Natural killer cell (primary cell): ENCODE measurements at regions not wholly inside any gene's neighbourhood (a gene's known extent, or its start where the extent isn't known, plus 50 kb on each side); places are given as distances from the start of the nearest gene placed in this dataset.

Experiments used
- ATAC-seq, 3 donors: fragments of 150-1000 bp in 2 of 3; fragments of 200-7000 bp in 1 of 3; cut with Tn5 transposase; 1 replicate in 1 of 3; 2 replicates in 2 of 3; pipeline ENCODE4 v1.10.0; 2021; ENCODE audit warnings: mild to moderate bottlenecking in 2 of 3, moderate library complexity in 2 of 3
- DNase-seq, 2 donors: peaks; one replicate each; pipeline versions ENCODE4 v3.0.0 to v3.0.0-alpha.2; 2013 to 2021; ENCODE audit warnings: mixed read lengths in 1 of 2
- H3K27ac ChIP-seq: one replicate; pipeline ENCODE4 v1.5.1; 2013; ENCODE audit warnings: mild to moderate bottlenecking, low read length
- H3K27me3 ChIP-seq: one replicate; pipeline ENCODE4 v1.6.1; 2013; ENCODE audit warnings: low read length; ENCODE audit not compliant: control insufficient read depth, insufficient read depth
- H3K36me3 ChIP-seq: one replicate; pipeline ENCODE4 v1.6.1; 2013; ENCODE audit warnings: low read length; ENCODE audit not compliant: control insufficient read depth, insufficient read depth
- H3K4me1 ChIP-seq: one replicate; pipeline ENCODE4 v1.6.1; 2013; ENCODE audit warnings: low read length; ENCODE audit not compliant: control insufficient read depth, insufficient read depth
- H3K4me3 ChIP-seq: one replicate; pipeline ENCODE4 v1.5.1; 2013; ENCODE audit warnings: low read length
- H3K9me3 ChIP-seq: one replicate; pipeline ENCODE4 v1.6.1; 2013; ENCODE audit warnings: low read length; ENCODE audit not compliant: control insufficient read depth, insufficient read depth
- H3K27ac Mint-ChIP-seq, 2 donors: one replicate each; pipeline ENCODE4 v1.8.0; 2022; ENCODE audit warnings: mild to moderate bottlenecking in 2 of 2, mixed read lengths in 2 of 2, moderate library complexity in 1 of 2
- H3K27me3 Mint-ChIP-seq, 2 donors: one replicate each; pipeline ENCODE4 v1.8.0; 2022; ENCODE audit warnings: low read depth in 2 of 2, mixed read lengths in 2 of 2
- H3K36me3 Mint-ChIP-seq: one replicate; pipeline ENCODE4 v1.8.0; 2022; ENCODE audit warnings: mixed read lengths
- H3K4me1 Mint-ChIP-seq, 2 donors: one replicate each; pipeline ENCODE4 v1.8.0; 2022; ENCODE audit warnings: mixed read lengths in 2 of 2
- H3K4me3 Mint-ChIP-seq: one replicate; pipeline ENCODE4 v1.8.0; 2022; ENCODE audit warnings: mild to moderate bottlenecking, moderate library complexity, mixed read lengths
- H3K9me3 Mint-ChIP-seq, 2 donors: one replicate each; pipeline ENCODE4 v1.8.0; 2022; ENCODE audit warnings: mixed read lengths in 2 of 2
- CTCF ChIP-seq: fragments of 200-600 bp; IDR thresholded peaks from one replicate; pipeline ENCODE4 v1.8.0; 2022; ENCODE audit warnings: antibody characterized with exemption
- WGBS: methylation state at CpG from one replicate; pipeline ENCODE4 v1.1.7; 2013; ENCODE audit warnings: missing lambda C conversion rate; ENCODE audit not compliant: insufficient coverage; 5-methylcytosine and 5-hydroxymethylcytosine counted together
- intact Hi-C: fragments of 100-400 bp; cut with micrococcal nuclease; formaldehyde crosslinking; loops from one replicate; pipeline ENCODE4 v1.14.2; 2022

GRCh38 chr2:190794377-190794776 lies 86.2 kb upstream of the GLS start:
- intact Hi-C loops: no loop called here
- ATAC-seq: no peak
- Histone ChIP-seq H3K36me3 (no peaks in the 10 kb centered on the region), H3K27ac (no peak overlapping the region), H3K27me3 (no peaks in the 10 kb centered on the region), H3K4me1 (peaks cover 3% of the 10 kb centered on the region), H3K9me3 (no peaks in the 10 kb centered on the region), H3K4me3 (no peak overlapping the region)
- 74% methylated on average over 6 of the region's 6 CpGs for WGBS
- DNase-seq: no peak
- Mint-ChIP-seq H3K36me3 (no peaks in the 10 kb centered on the region), H3K4me1 (peaks cover 14 to 19% of the 10 kb centered on the region in 2 donors), H3K4me3 (no peak overlapping the region), H3K27me3 (no peaks in the 10 kb centered on the region), H3K9me3 (no peaks in the 10 kb centered on the region), H3K27ac (no peak overlapping the region)
- TF ChIP-seq CTCF: no peak

- ATAC-seq: no peak
- H3K9me3 Mint-ChIP-seq: no peaks in the 10 kb centered on the region
- H3K9me3 ChIP-seq: no peaks in the 10 kb centered on the region
- H3K36me3 ChIP-seq: no peaks in the 10 kb centered on the region
- H3K4me1 ChIP-seq: peaks cover 3% of the 10 kb centered on the region
- no peak overlapping the region for H3K4me3 Mint-ChIP-seq
- H3K27me3 Mint-ChIP-seq: no peaks in the 10 kb centered on the region
- TF ChIP-seq CTCF: no peak
- H3K4me3 ChIP-seq: no peak overlapping the region
- H3K27me3 ChIP-seq: no peaks in the 10 kb centered on the region
- intact Hi-C loops: no loop called here
- H3K4me1 Mint-ChIP-seq: peaks cover 14 to 19% of the 10 kb centered on the region in 2 donors
- no peak overlapping the region for H3K27ac ChIP-seq
- no peak overlapping the region for H3K27ac Mint-ChIP-seq
- DNase-seq: no peak
- H3K36me3 Mint-ChIP-seq: no peaks in the 10 kb centered on the region
Measured at GRCh38 chr2:190794790-190795189, 85.8 kb upstream of the GLS start.

GRCh38 chr2:190795686-190796085 lies 84.9 kb upstream of the GLS start:
- Mint-ChIP-seq H3K4me1 (peaks cover 14 to 19% of the 10 kb centered on the region in 2 donors), H3K27ac (no peak overlapping the region), H3K36me3 (no peaks in the 10 kb centered on the region), H3K9me3 (no peaks in the 10 kb centered on the region), H3K27me3 (no peaks in the 10 kb centered on the region), H3K4me3 (no peak overlapping the region)
- no peak for ATAC-seq
- no peak overlapping the region for H3K4me3 ChIP-seq
- H3K27me3 ChIP-seq: no peaks in the 10 kb centered on the region
- H3K4me1 ChIP-seq: peaks cover 3% of the 10 kb centered on the region
- no peak overlapping the region for H3K27ac ChIP-seq
- DNase-seq: no peak
- intact Hi-C loops: no loop called here
- H3K9me3 ChIP-seq: no peaks in the 10 kb centered on the region
- TF ChIP-seq CTCF: no peak
- no peaks in the 10 kb centered on the region for H3K36me3 ChIP-seq

- Mint-ChIP-seq H3K27ac (no peak overlapping the region), H3K4me1 (no peaks in the 10 kb centered on the region), H3K27me3 (no peaks in the 10 kb centered on the region), H3K36me3 (no peaks in the 10 kb centered on the region), H3K4me3 (no peak overlapping the region), H3K9me3 (no peaks in the 10 kb centered on the region)
- TF ChIP-seq CTCF: no peak
- H3K4me3 ChIP-seq: no peak overlapping the region
- no peak for ATAC-seq
- intact Hi-C loops: loop anchor here (10.0 kb wide), 1 partner anchor 715 kb away; no protein-coding TSS in a partner anchor
- H3K27ac ChIP-seq: no peak overlapping the region
- H3K9me3 ChIP-seq: no peaks in the 10 kb centered on the region
- H3K27me3 ChIP-seq: no peaks in the 10 kb centered on the region
- H3K36me3 ChIP-seq: no peaks in the 10 kb centered on the region
- H3K4me1 ChIP-seq: no peaks in the 10 kb centered on the region
- no peak for DNase-seq
Measured at GRCh38 chr2:190799999-190800398, 80.6 kb upstream of the GLS start.
